Effector memory CD8-positive, alpha-beta T cell (primary cell): ENCODE measurements at regions not wholly inside any gene's neighbourhood (a gene's known extent, or its start where the extent isn't known, plus 50 kb on each side); places are given as distances from the start of the nearest gene placed in this dataset.
"Not testable (repeated sequence)": the region's sequence is repeated elsewhere in the genome, so short reads cannot be mapped to it uniquely, and the experiment has no call there.

Source experiments
- ATAC-seq: fragments of 150-1000 bp; cut with Tn5 transposase; replicated peaks from 2 replicates; pipeline ENCODE4 v1.10.0; 2021; ENCODE audit warnings: mild to moderate bottlenecking, moderate library complexity
- DNase-seq, 3 experiments: peaks; one replicate each; pipeline ENCODE4 v3.0.0; 2021
- H3K27ac Mint-ChIP-seq, 2 donors: one replicate each; pipeline ENCODE4 v1.8.0; 2022; ENCODE audit warnings: mild to moderate bottlenecking in 2 of 2, mixed read lengths in 2 of 2, moderate library complexity in 2 of 2
- H3K27me3 Mint-ChIP-seq, 2 donors: one replicate each; pipeline ENCODE4 v1.8.0; 2022; ENCODE audit warnings: mixed read lengths in 2 of 2
- H3K36me3 Mint-ChIP-seq: one replicate; pipeline ENCODE4 v1.8.0; 2022; ENCODE audit warnings: mild to moderate bottlenecking, moderate library complexity, mixed read lengths; ENCODE audit not compliant: insufficient read depth
- H3K4me1 Mint-ChIP-seq, 2 donors: one replicate each; pipeline ENCODE4 v1.8.0; 2022; ENCODE audit warnings: low read depth in 2 of 2, mixed read lengths in 2 of 2
- H3K4me3 Mint-ChIP-seq, 2 donors: one replicate each; pipeline ENCODE4 v1.8.0; 2022; ENCODE audit warnings: mild to moderate bottlenecking in 2 of 2, mixed read lengths in 2 of 2, moderate library complexity in 2 of 2
- H3K9me3 Mint-ChIP-seq, 2 donors: one replicate each; pipeline ENCODE4 v1.8.0; 2022; ENCODE audit warnings: mixed read lengths in 2 of 2

DNA sequence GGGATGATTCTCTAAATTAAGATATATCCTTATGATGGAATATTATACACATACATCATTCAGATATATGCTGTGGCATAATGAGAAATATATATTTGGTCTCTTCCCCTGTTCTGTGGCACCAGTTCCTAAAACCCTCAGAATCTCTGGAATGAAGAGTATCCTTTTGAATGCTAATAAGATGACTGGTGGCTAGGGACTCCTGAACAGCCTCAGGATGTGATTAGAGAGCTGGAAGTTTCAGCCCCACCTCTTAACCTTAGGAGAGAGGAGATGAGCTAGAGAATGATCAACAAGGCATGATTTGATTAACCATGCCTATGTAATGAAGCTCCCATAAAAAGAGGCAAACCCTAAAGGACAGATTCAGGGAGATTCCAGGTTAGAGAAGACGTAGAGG lies 632.0 kb downstream of the IQCM start:
- no peaks in the 10 kb centered on the region for H3K4me1 Mint-ChIP-seq
- no peak overlapping the region for H3K27ac Mint-ChIP-seq
- H3K36me3 Mint-ChIP-seq = no peaks in the 10 kb centered on the region

DNA sequence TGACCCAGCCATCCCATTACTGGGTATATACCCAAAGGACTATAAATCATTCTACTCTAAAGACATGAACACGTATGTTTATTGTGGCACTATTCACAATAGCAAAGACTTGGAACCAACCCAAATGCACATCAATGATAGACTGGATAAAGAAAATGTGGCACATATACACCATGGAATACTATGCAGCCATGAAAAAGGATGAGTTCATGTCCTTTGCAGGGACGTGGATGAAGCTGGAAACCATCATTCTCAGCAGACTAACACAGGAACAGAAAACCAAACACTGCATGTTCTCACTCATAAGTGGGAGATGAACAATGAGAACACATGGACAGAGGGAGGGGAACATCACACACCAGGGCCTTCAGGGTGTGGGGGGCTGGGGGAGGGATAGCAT lies 634.2 kb downstream of the IQCM start:
- H3K9me3 Mint-ChIP-seq = peaks cover 5 to 12% of the 10 kb centered on the region in 2 donors
- not testable (repeated sequence) for H3K36me3 Mint-ChIP-seq, H3K4me1 Mint-ChIP-seq, H3K27ac Mint-ChIP-seq, DNase-seq, H3K27me3 Mint-ChIP-seq, ATAC-seq, H3K4me3 Mint-ChIP-seq

More for the DNA sequence above, 632.0 kb downstream of the IQCM start:
- DNase-seq (no peak), ATAC-seq (no peak)
- Mint-ChIP-seq H3K27me3 (no peaks in the 10 kb centered on the region), H3K4me3 (no peak overlapping the region), H3K9me3 (peaks cover 4 to 6% of the 10 kb centered on the region in 2 donors)

DNA sequence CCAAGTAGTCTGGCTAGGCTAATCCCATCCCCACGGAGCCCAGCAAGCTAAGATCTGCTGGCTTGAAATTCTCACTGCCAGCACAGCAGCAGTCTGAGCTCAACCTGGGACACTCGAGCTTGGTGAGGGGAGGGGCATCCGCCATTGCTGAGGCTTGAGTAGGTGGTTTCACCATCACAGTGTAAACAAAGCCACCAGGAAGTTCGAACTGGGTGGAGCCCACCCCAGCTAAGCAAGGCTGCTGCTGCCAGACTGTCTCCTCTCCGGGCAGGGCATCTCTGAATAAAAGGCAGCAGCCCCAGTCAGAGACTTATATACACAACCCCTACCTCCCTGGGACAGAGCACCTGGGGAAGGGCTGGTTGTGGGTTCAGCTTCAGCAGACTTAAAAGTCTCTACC lies 639.6 kb downstream of the IQCM start:
- H3K27me3 Mint-ChIP-seq = no peaks in the 10 kb centered on the region
- peaks cover 3% of the 10 kb centered on the region for H3K36me3 Mint-ChIP-seq
- ATAC-seq (no peak), DNase-seq (no peak)
- H3K4me3 Mint-ChIP-seq = no peak overlapping the region
- H3K4me1 Mint-ChIP-seq = no peaks in the 10 kb centered on the region
- peaks cover 5 to 12% of the 10 kb centered on the region in 2 donors for H3K9me3 Mint-ChIP-seq
- H3K27ac Mint-ChIP-seq = no peak overlapping the region

DNA sequence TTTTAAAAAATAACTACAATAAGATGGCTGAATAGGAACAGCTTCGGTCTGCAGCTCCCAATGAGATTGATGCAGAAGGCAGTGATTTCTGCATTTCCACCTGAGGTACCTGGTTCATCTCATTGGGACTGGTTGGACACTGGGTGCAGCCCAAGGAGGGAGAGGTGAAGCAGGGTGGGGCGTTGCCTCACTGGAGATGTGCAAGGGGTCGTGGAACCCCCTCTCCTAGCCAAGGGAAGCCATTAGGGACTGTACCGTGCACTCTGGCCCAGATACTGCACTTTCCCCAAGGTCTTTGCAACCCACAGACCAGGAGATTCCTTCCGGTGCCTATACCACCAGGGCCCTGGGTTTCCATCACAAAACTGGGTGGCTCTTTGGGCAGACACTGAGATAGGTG lies 640.1 kb downstream of the IQCM start:
- H3K4me1 Mint-ChIP-seq = no peaks in the 10 kb centered on the region
- H3K27ac Mint-ChIP-seq = no peak overlapping the region

DNA sequence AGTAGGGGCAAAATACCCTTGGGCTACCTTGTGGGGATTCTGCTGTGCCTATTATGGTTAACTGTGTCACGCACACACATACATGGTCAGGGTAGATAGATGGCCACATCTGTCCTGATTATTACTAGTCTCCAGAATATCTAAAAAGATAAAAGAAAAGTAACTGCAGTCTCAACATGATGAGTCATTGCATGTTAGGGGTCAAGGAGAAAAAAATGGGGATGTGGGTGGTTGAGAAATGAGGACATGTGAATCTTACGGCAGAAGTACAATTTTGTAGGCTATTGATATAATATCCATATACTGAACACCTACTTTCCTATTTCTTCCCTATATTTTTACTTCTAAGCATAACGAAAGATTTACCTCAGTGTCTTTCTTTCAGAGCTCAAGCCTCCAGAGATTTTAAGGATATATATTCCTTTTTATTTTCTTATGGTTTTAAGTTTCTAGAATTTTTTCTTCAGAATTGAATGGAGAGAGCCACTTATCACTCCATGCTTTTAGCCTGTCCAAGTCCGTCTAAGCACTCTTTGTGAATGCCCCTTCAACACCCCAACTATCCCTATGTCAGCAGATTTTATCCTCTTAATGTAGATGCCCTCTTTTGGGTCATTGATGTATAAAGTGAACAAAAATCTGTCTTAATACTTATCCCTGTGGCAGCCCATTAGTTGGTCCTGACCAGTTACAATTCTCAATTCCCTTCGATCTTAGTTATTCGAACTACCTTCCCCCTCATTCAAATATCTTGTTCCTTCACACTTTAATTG lies 642.2 kb downstream of the IQCM start:
- DNase-seq (no peak), ATAC-seq (no peak)
- H3K9me3 Mint-ChIP-seq = peaks cover 3 to 6% of the 10 kb centered on the region in 2 donors
- H3K27me3 Mint-ChIP-seq = no peaks in the 10 kb centered on the region
- H3K27ac Mint-ChIP-seq = no peak overlapping the region
- H3K36me3 Mint-ChIP-seq = peaks cover 3% of the 10 kb centered on the region
- no peak overlapping the region for H3K4me3 Mint-ChIP-seq
- no peaks in the 10 kb centered on the region for H3K4me1 Mint-ChIP-seq

More for the DNA sequence above, 640.1 kb downstream of the IQCM start:
- no peak for ATAC-seq
- H3K36me3 Mint-ChIP-seq = peaks cover 3% of the 10 kb centered on the region
- H3K9me3 Mint-ChIP-seq = peaks cover 5 to 12% of the 10 kb centered on the region in 2 donors
- H3K27me3 Mint-ChIP-seq = no peaks in the 10 kb centered on the region
- H3K4me3 Mint-ChIP-seq = no peak overlapping the region
- DNase-seq = no peak

DNA sequence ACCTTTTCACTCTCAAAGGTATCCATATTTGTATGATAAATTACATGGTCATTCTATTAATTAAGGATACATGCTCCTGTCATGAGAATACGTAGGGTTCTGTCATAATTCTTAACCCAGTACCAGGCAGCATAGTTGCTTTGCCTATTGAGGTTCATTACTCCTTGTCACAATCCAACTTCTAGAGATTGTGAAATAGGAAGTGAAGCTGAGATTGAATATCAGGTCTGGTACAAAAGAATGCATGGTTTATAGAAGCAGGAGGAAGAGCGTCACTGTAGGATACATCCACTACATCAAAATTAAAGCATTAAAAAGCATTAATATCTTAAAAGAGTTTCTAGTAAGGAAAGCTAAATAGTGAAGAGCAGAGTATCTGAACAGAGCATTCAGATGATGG lies 647.0 kb downstream of the IQCM start:
- Mint-ChIP-seq H3K4me3 (no peak overlapping the region), H3K4me1 (no peaks in the 10 kb centered on the region), H3K27ac (no peak overlapping the region), H3K27me3 (no peaks in the 10 kb centered on the region), H3K36me3 (no peaks in the 10 kb centered on the region), H3K9me3 (no peaks in the 10 kb centered on the region)
- DNase-seq (no peak), ATAC-seq (no peak)

DNA sequence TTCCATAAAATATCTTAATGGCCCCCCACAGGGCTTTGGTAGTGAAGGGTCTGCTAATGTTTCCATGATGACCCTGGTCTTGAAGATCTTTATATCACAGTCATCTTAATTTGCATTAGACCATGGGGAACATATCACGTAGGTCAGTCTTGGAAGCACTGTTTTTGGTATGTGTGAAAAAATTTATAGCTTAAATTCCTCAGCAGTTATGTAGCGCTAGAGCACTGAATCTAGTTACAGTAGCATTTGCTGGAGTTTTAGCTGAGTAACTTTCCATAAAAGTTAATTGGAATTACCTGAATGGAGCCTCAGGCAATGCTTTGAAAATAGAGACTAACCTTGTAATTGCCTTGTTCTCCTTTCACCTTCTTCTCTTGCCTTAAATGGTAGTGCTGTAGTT lies 648.8 kb downstream of the IQCM start:
- ATAC-seq (no peak), DNase-seq (no peak)
- no peak overlapping the region for H3K27ac Mint-ChIP-seq
- H3K27me3 Mint-ChIP-seq = no peaks in the 10 kb centered on the region
- no peak overlapping the region for H3K4me3 Mint-ChIP-seq
- H3K4me1 Mint-ChIP-seq = no peaks in the 10 kb centered on the region
- H3K36me3 Mint-ChIP-seq = no peaks in the 10 kb centered on the region
- no peaks in the 10 kb centered on the region for H3K9me3 Mint-ChIP-seq

DNA sequence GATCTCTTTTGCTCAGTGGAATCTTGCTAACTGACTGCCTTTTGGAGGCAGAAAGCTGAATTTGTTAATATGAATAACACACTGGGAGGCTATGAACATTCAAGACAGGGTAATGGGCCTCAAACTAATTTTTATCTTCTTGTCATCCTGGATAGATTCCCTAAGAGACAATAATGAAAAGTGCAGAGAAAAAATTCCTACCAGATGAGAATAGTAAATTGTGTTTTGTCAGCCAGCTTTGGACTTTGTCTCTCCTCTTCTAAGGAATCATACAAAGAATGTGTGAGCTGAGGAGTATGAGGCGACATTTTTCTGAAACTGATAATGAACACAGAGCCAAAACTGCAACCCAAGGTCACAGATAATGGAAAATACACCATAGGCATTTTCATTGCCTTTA lies 649.3 kb downstream of the IQCM start:
- no peak for DNase-seq

DNA sequence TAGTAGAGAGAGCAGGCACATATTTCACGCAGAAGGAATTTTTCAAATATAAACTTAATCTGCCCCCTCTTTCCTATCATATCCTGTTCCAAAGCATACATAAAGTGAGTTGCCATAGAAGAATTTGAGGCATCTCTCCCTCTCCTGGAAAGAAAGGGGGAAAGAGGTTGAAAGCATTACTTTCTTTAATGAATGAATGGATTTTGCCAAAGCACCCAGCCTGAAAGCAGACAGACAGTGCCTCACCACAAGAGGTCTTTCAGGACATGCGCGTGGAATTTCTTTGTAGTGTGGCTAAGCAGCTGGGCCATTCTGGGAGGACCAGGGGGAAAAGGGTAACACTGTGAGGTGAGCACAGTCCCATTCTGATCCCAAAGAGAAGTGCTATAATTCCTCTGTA lies 651.4 kb downstream of the IQCM start:
- DNase-seq (no peak), ATAC-seq (no peak)
- Mint-ChIP-seq H3K27me3 (no peaks in the 10 kb centered on the region), H3K9me3 (no peaks in the 10 kb centered on the region), H3K36me3 (no peaks in the 10 kb centered on the region), H3K4me1 (no peaks in the 10 kb centered on the region), H3K4me3 (no peak overlapping the region), H3K27ac (no peak overlapping the region)

More for the DNA sequence above, 649.3 kb downstream of the IQCM start:
- no peak overlapping the region for H3K4me3 Mint-ChIP-seq
- H3K4me1 Mint-ChIP-seq = no peaks in the 10 kb centered on the region
- no peaks in the 10 kb centered on the region for H3K9me3 Mint-ChIP-seq
- no peaks in the 10 kb centered on the region for H3K36me3 Mint-ChIP-seq
- ATAC-seq = no peak
- no peak overlapping the region for H3K27ac Mint-ChIP-seq
- H3K27me3 Mint-ChIP-seq = no peaks in the 10 kb centered on the region

DNA sequence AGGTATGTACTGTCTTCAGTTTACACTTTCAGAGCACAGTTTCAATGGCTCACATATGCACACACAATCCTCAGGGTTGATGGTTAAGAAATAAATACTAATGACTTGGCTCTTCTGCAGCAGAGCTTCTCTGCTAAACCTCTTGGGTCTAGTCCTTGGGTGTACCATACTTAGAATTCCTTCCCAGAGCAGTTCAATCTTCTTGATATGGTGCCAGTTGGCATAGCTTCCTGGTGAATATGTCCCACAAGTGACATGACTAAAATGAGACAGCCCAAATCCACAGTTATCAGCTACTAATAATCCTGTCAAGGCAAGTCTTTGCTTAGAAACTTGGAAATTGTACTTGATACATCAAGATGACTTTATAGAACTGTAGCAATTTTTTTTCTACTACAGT lies 654.4 kb downstream of the IQCM start:
- Mint-ChIP-seq H3K4me1 (no peaks in the 10 kb centered on the region), H3K27me3 (no peaks in the 10 kb centered on the region), H3K9me3 (peaks cover 0 to 7% of the 10 kb centered on the region in 2 donors), H3K36me3 (no peaks in the 10 kb centered on the region), H3K27ac (no peak overlapping the region), H3K4me3 (no peak overlapping the region)
- DNase-seq = no peak
- no peak for ATAC-seq

DNA sequence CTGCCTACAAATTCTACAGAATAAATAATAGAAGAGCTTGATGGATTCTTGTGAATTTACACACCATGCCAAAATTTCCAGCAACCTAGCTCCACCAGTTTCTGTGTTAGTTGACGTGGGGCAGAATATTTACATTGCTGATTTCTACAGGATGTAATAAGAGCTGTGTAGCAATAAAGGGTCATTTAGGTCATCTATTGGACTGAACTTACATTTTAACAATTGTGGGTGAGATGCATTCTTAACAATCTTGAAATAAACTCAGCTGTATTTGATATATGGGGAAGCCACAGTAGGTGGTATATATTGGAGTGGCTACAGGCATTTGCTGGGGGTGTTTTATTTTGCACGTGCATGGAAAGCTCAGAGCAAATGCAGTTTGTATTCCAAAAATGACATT lies 655.3 kb downstream of the IQCM start:
- ATAC-seq (no peak), DNase-seq (no peak)
- Mint-ChIP-seq H3K36me3 (no peaks in the 10 kb centered on the region), H3K27me3 (no peaks in the 10 kb centered on the region), H3K4me1 (no peaks in the 10 kb centered on the region), H3K9me3 (peaks cover 0 to 7% of the 10 kb centered on the region in 2 donors), H3K4me3 (no peak overlapping the region), H3K27ac (no peak overlapping the region)

DNA sequence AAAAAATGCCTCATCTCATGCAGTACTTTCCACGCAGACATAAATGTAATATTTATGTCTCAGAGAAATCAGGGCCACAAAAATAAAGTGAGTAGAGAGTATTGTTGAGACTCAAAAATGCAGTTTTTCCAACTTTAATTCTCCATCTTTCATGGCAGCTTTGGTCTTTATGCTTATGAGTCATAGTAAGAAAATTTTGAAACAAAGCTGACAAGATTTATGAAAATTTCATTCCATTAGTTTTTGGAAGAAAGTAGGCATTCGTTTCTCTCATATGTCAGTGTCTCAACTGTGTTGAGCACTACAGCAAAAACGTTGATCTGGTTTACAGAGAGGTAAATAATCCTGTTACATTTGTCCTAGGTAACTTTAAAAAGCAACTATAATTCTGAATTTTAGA lies 656.8 kb downstream of the IQCM start:
- Mint-ChIP-seq H3K9me3 (peaks cover 0 to 7% of the 10 kb centered on the region in 2 donors), H3K27ac (no peak overlapping the region), H3K27me3 (no peaks in the 10 kb centered on the region), H3K36me3 (no peaks in the 10 kb centered on the region), H3K4me3 (no peak overlapping the region), H3K4me1 (no peaks in the 10 kb centered on the region)
- ATAC-seq (no peak), DNase-seq (no peak)

DNA sequence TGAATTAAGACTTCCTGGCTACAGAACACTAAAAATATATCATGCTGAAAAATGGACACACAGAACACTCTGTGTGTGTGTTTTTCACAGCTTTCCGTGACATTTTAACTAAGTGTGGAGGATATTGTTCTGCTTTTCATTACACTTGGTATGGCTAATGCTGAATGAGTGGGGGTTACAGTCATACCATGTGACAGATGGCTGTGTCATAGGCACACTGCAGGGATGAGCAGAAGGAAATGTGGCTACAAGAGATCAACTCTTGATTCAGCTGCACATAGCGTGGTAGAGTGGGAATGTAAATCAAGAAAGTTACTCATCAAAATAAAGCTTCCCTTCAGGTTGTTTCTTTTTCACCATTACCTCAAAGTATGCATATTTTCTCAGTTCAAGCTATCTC lies 669.8 kb downstream of the IQCM start:
- Mint-ChIP-seq H3K9me3 (peaks cover 6 to 15% of the 10 kb centered on the region in 2 donors), H3K27me3 (no peaks in the 10 kb centered on the region), H3K4me1 (no peaks in the 10 kb centered on the region), H3K36me3 (no peaks in the 10 kb centered on the region), H3K4me3 (no peak overlapping the region), H3K27ac (no peak overlapping the region)
- no peak for DNase-seq
- ATAC-seq = no peak

DNA sequence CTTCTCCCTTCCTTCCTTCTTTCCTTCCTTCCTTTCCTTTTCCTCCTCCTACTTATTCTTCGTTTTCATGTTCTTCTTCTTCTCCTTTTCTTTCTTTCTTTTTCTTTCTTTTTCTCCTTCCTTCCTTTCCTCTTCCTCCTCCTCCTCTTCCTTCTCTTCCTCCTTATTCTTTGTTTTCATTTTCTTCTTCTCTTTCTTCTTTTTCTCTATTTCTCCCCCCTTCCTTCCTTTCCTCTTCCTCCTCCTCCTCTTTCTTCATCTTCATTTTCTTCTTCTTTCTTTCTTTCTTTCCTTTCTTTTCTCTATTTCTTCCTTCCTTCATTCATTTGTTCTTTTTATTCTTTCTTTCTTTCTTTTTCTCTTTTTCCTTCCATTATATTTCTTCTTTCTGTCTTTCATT lies 671.6 kb downstream of the IQCM start:
- no peaks in the 10 kb centered on the region for H3K36me3 Mint-ChIP-seq
- ATAC-seq (no peak), DNase-seq (no peak)
- peaks cover 6 to 15% of the 10 kb centered on the region in 2 donors for H3K9me3 Mint-ChIP-seq
- H3K27me3 Mint-ChIP-seq = no peaks in the 10 kb centered on the region
- H3K27ac Mint-ChIP-seq = no peak overlapping the region
- no peaks in the 10 kb centered on the region for H3K4me1 Mint-ChIP-seq
- no peak overlapping the region for H3K4me3 Mint-ChIP-seq
